ENCODE measurements at regions not wholly inside any gene's neighbourhood (a gene's known extent, or its start where the extent isn't known, plus 50 kb on each side); places are given as distances from the start of the nearest gene placed in this dataset.
"Not testable (repeated sequence)": the region's sequence is repeated elsewhere in the genome, so short reads cannot be mapped to it uniquely, and the experiment has no call there.

- TF ChIP-seq CTCF, POLR2AphosphoS5 (IDR thresholded peaks at IDR 0.05): not testable (repeated sequence)
These were observed 697.9 kb upstream of the TPTE start for GRCh38 chr21:9823197-9824157.

All from stomach (tissue), 4 donors.